GM19463 (cell line): ENCODE measurements at regions not wholly inside any gene's neighbourhood (a gene's known extent, or its start where the extent isn't known, plus 50 kb on each side); places are given as distances from the start of the nearest gene placed in this dataset.
"Not testable (repeated sequence)": the region's sequence is repeated elsewhere in the genome, so short reads cannot be mapped to it uniquely, and the experiment has no call there.

Experiments
- ATAC-seq: cut with Tn5 transposase; IDR thresholded peaks from one replicate; pipeline ENCODE4 v1.9.1; 2021; ENCODE audit warnings: mild to moderate bottlenecking, moderate library complexity; ENCODE audit not compliant: unreplicated experiment

- ATAC-seq, result no peak
These were observed 52.8 kb upstream of the IKZF1 start for GRCh38 chr7:50251765-50252164.

- ATAC-seq, result no peak
These were observed 58.0 kb upstream of the IKZF1 start for GRCh38 chr7:50246551-50246950.

GRCh38 chr7:50242111-50242510 lies 62.4 kb upstream of the IKZF1 start:
- ATAC-seq, result not testable (repeated sequence)

GRCh38 chr7:50240699-50241098 lies 63.8 kb upstream of the IKZF1 start:
- not testable (repeated sequence) for ATAC-seq

- ATAC-seq, result no peak
These were observed 74.6 kb upstream of the IKZF1 start for GRCh38 chr7:50229964-50230363.

- no peak for ATAC-seq
These were observed 76.4 kb upstream of the IKZF1 start for GRCh38 chr7:50228148-50228547.

GRCh38 chr7:50227726-50228125 lies 76.8 kb upstream of the IKZF1 start:
- no peak for ATAC-seq

- ATAC-seq, result peak; percentile 60
These were observed 77.8 kb upstream of the IKZF1 start for GRCh38 chr7:50226669-50227068.

GRCh38 chr7:50226145-50226544 lies 78.4 kb upstream of the IKZF1 start:
- ATAC-seq, result no peak

GRCh38 chr7:50221433-50221832 lies 83.1 kb upstream of the IKZF1 start:
- ATAC-seq, result no peak

GRCh38 chr7:50221028-50221427 lies 83.5 kb upstream of the IKZF1 start:
- ATAC-seq, result no peak

- ATAC-seq, result no peak
These were observed 84.2 kb upstream of the IKZF1 start for GRCh38 chr7:50220273-50220672.

- no peak for ATAC-seq
These were observed 86.7 kb upstream of the IKZF1 start for GRCh38 chr7:50217821-50218281.

GRCh38 chr7:50217401-50217800 lies 87.1 kb upstream of the IKZF1 start:
- no peak for ATAC-seq

GRCh38 chr7:50216626-50217025 lies 87.9 kb upstream of the IKZF1 start:
- ATAC-seq, result no peak

- ATAC-seq, result no peak
These were observed 89.7 kb upstream of the IKZF1 start for GRCh38 chr7:50214771-50215170.

GRCh38 chr7:50214126-50214670 lies 90.3 kb upstream of the IKZF1 start:
- ATAC-seq, result no peak

GRCh38 chr7:50213622-50214017 lies 90.9 kb upstream of the IKZF1 start:
- no peak for ATAC-seq

GRCh38 chr7:50212666-50213621 lies 91.6 kb upstream of the IKZF1 start:
- ATAC-seq, result peak; percentile 34

- ATAC-seq, result no peak
These were observed 92.5 kb upstream of the IKZF1 start for GRCh38 chr7:50212016-50212325.

GRCh38 chr7:50211130-50212015 lies 93.1 kb upstream of the IKZF1 start:
- no peak for ATAC-seq
